ENCODE measurements at regions not wholly inside any gene's neighbourhood (a gene's known extent, or its start where the extent isn't known, plus 50 kb on each side); places are given as distances from the start of the nearest gene placed in this dataset.

DNA sequence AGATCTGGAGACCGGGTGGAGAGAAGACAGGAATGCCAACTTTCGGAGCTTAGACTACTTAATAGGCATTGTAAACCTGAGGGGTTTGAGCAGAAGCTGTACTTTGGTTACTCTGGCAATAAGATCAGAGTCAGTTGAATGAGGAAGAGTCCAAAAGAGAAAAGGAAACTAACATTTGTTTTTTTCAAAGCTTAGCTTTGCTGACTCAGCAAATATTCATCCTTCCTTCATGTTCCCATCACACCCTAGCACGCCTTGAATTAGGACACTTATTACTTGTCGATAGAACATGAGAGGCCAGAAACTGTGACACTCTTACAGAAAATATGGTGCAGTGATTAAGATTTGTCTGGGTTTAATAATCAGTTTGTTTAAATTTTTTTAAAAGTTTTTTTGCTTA, 266.9 kb upstream of the ATP2B1 start:
- no peak for TF ChIP-seq CTCF (IDR thresholded peaks at IDR 0.05; ENCODE audit: insufficient read depth, low read length, poor library complexity, severe bottlenecking)
- no peak for TF ChIP-seq EZH2phosphoT487 (conservative IDR thresholded peaks at IDR 0.05; ENCODE audit: low read length)
